GM12875 (cell line): ENCODE measurements at regions not wholly inside any gene's neighbourhood (a gene's known extent, or its start where the extent isn't known, plus 50 kb on each side); places are given as distances from the start of the nearest gene placed in this dataset.

Experiments used
- H3K4me3 ChIP-seq: one replicate; pipeline ENCODE4 v1.5.1; 2011; ENCODE audit warnings: low read depth, low read length, control low read depth
- CTCF ChIP-seq: IDR thresholded peaks from 2 replicates; pipeline ENCODE4 v1.5.1; 2011; ENCODE audit warnings: low read depth, mild to moderate bottlenecking, control low read depth, inconsistent platforms, low read length, moderate library complexity, borderline replicate concordance; ENCODE audit not compliant: insufficient read depth

- H3K4me3 ChIP-seq = no peak overlapping the region
- TF ChIP-seq CTCF = no peak
Measured at GRCh38 chr1:82689217-82689616, 888.5 kb downstream of the ADGRL2 start.

- TF ChIP-seq CTCF = no peak
- no peak overlapping the region for H3K4me3 ChIP-seq
Measured at GRCh38 chr1:82686774-82687173, 886.0 kb downstream of the ADGRL2 start.

- TF ChIP-seq CTCF = no peak
- no peak overlapping the region for H3K4me3 ChIP-seq
Measured at GRCh38 chr1:82646888-82647287, 846.2 kb downstream of the ADGRL2 start.

GRCh38 chr1:82646336-82646735 is 845.6 kb downstream of the ADGRL2 start:
- no peak for TF ChIP-seq CTCF
- no peak overlapping the region for H3K4me3 ChIP-seq

- no peak for TF ChIP-seq CTCF
- H3K4me3 ChIP-seq = no peak overlapping the region
Measured at GRCh38 chr1:82644186-82644915, 843.6 kb downstream of the ADGRL2 start.

- TF ChIP-seq CTCF = no peak
- no peak overlapping the region for H3K4me3 ChIP-seq
Measured at GRCh38 chr1:82640352-82640751, 839.6 kb downstream of the ADGRL2 start.

- no peak for TF ChIP-seq CTCF
- no peak overlapping the region for H3K4me3 ChIP-seq
Measured at GRCh38 chr1:82634266-82634665, 833.5 kb downstream of the ADGRL2 start.
